NCI-H2107 (cell line): ENCODE measurements at regions not wholly inside any gene's neighbourhood (a gene's known extent, or its start where the extent isn't known, plus 50 kb on each side); places are given as distances from the start of the nearest gene placed in this dataset.

Experiments
- DNase-seq: peaks from one replicate; lab custom pipeline; 2025; lab: John Stamatoyannopoulos, UW

GRCh38 chr1:184141361-184141880 is 89.9 kb downstream of the TSEN15 start:
- no peak for DNase-seq

GRCh38 chr1:184143449-184143848 is 91.9 kb downstream of the TSEN15 start:
- DNase-seq = no peak

- DNase-seq = no peak
These were observed 93.6 kb downstream of the TSEN15 start for GRCh38 chr1:184145083-184145482.

- DNase-seq = no peak
These were observed 94.7 kb downstream of the TSEN15 start for GRCh38 chr1:184146202-184146601.

GRCh38 chr1:184150776-184151531 is 99.4 kb downstream of the TSEN15 start:
- DNase-seq = no peak

- DNase-seq = no peak
These were observed 100.9 kb downstream of the TSEN15 start for GRCh38 chr1:184152434-184152898.

GRCh38 chr1:184152974-184153373 is 101.4 kb downstream of the TSEN15 start:
- no peak for DNase-seq

- no peak for DNase-seq
These were observed 102.2 kb downstream of the TSEN15 start for GRCh38 chr1:184153731-184154130.

GRCh38 chr1:184156521-184157393 is 105.2 kb downstream of the TSEN15 start:
- no peak for DNase-seq

- DNase-seq = no peak
These were observed 105.8 kb downstream of the TSEN15 start for GRCh38 chr1:184157394-184157742.

GRCh38 chr1:184158896-184159681 is 107.6 kb downstream of the TSEN15 start:
- no peak for DNase-seq

GRCh38 chr1:184160236-184160635 is 108.7 kb downstream of the TSEN15 start:
- DNase-seq = no peak

- DNase-seq = no peak
These were observed 109.7 kb downstream of the TSEN15 start for GRCh38 chr1:184161071-184161698.

- no peak for DNase-seq
These were observed 110.8 kb downstream of the TSEN15 start for GRCh38 chr1:184162281-184162680.

- no peak for DNase-seq
These were observed 112.3 kb downstream of the TSEN15 start for GRCh38 chr1:184163674-184164465.

GRCh38 chr1:184164536-184164935 is 113.0 kb downstream of the TSEN15 start:
- DNase-seq = no peak

GRCh38 chr1:184166485-184166884 is 115.0 kb downstream of the TSEN15 start:
- no peak for DNase-seq

GRCh38 chr1:184167352-184167751 is 115.8 kb downstream of the TSEN15 start:
- no peak for DNase-seq

GRCh38 chr1:184170719-184171118 is 119.2 kb downstream of the TSEN15 start:
- DNase-seq = no peak

- no peak for DNase-seq
These were observed 124.5 kb downstream of the TSEN15 start for GRCh38 chr1:184176058-184176457.

- no peak for DNase-seq
These were observed 129.5 kb downstream of the TSEN15 start for GRCh38 chr1:184181044-184181443.
